Muscle of leg (tissue), 3 donors: ENCODE measurements at regions not wholly inside any gene's neighbourhood (a gene's known extent, or its start where the extent isn't known, plus 50 kb on each side); places are given as distances from the start of the nearest gene placed in this dataset.

Experiments used
- DNase-seq: peaks from one replicate; pipeline ENCODE4 v3.0.0; 2013
- H3K27ac ChIP-seq: one replicate; pipeline ENCODE4 v1.5.1; 2013; ENCODE audit warnings: mild to moderate bottlenecking, low read length, control low read depth
- H3K27me3 ChIP-seq: one replicate; pipeline ENCODE4 v1.6.1; 2013; ENCODE audit warnings: low read length; ENCODE audit not compliant: control insufficient read depth, insufficient read depth
- H3K36me3 ChIP-seq: one replicate; pipeline ENCODE4 v1.6.1; 2013; ENCODE audit warnings: low read length; ENCODE audit not compliant: control insufficient read depth, insufficient read depth
- H3K4me1 ChIP-seq: one replicate; pipeline ENCODE4 v1.6.1; 2013; ENCODE audit warnings: low read length; ENCODE audit not compliant: control insufficient read depth, insufficient read depth
- H3K4me3 ChIP-seq: one replicate; pipeline ENCODE4 v1.5.1; 2013; ENCODE audit warnings: low read length, control low read depth
- H3K9me3 ChIP-seq: replicated peaks from 2 replicates; pipeline ENCODE4 v1.6.1; 2013; ENCODE audit warnings: low read depth, low read length; ENCODE audit not compliant: control insufficient read depth
- WGBS: methylation state at CpG from one replicate; pipeline ENCODE4 v1.1.5; 2013; ENCODE audit warnings: missing lambda C conversion rate; ENCODE audit not compliant: insufficient coverage; 5-methylcytosine and 5-hydroxymethylcytosine counted together

DNA sequence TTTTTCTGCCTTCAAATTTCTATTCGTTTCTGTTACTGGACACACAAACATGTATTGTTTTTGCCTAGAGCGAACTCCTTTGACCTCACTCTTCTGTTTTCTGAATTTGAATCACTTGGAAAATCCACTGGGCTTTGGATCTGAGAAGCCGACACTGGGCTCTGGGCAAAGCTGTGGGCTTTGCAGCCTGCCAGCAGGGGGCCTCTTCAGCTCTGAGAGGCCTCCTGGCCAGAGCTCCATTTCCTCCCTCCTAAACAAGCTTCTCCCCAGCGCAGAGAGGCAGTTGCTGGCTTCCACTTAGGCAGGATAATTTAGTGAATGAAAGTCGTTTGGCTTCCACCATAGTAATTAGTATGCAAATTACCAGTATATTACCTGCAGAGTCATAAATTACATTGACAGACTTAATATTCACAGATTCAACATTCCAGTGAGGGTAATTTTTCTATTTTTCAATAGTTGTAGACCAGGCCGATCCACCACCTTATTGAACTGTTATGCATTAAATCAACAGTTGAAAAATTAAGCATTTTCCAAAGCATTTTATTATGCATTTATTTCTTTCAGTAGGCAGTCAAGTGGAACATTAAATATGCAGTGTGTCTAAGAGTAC lies 104.0 kb upstream of the ZNF366 start:
- Histone ChIP-seq H3K27me3 (no peaks in the 10 kb centered on the region), H3K27ac (no peak overlapping the region), H3K4me3 (no peak overlapping the region), H3K9me3 (no peaks in the 10 kb centered on the region), H3K4me1 (peaks cover 19% of the 10 kb centered on the region), H3K36me3 (no peaks in the 10 kb centered on the region)
- 18% methylated on average over 2 of the region's 6 CpGs for WGBS
- peak; percentile 81 for DNase-seq

DNA sequence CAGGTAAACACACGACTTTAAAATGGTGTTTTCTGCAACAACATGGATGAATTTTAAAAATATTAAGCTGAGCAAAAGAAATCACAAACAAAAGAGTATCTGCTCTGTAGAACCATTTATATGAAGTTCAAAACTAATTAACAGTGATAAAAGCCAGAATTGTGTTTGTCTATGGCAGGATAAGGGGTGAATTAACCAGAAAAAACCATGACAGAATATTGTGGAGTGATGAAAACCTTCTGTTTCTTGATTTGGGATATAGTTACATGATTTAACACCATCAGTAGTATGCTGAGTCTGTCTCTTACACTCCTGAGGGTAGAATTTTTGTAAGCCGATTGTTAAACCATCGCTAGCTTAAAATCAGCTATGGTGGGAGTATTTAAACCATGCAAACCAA lies 101.7 kb upstream of the ZNF366 start:
- no peak for DNase-seq
- no CpG with 5 or more reads among the region's 3 CpGs for WGBS

DNA sequence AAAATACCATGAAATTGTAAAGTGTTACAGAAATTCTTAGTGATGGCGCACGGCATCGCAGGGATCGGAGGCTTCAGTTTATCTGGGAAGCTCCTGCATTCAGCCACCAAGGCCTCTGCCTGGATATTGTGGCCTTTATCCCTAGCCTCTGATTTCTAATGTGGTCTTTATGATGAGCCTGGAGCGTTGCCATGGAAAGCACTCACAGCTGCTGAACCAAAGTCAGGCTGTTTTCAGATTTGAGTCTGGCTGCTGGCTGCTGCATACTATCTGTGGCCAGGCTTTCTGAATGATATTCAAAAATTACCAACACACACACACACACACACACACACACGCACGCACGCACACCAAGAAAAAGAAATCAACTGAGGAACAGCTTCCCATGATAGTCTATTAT lies 101.1 kb upstream of the ZNF366 start:
- peak; percentile 96 for DNase-seq
- no peaks in the 10 kb centered on the region for H3K9me3 ChIP-seq
- no peaks in the 10 kb centered on the region for H3K27me3 ChIP-seq
- no peak overlapping the region for H3K4me3 ChIP-seq
- H3K36me3 ChIP-seq, result no peaks in the 10 kb centered on the region
- H3K27ac ChIP-seq, result peak overlapping the region; percentile 32
- peaks cover 30% of the 10 kb centered on the region for H3K4me1 ChIP-seq
- WGBS, result 40% methylated on average over 3 of the region's 8 CpGs

More for the DNA sequence above, 101.7 kb upstream of the ZNF366 start:
- no peak overlapping the region for H3K27ac ChIP-seq
- H3K4me1 ChIP-seq, result peaks cover 29% of the 10 kb centered on the region
- no peaks in the 10 kb centered on the region for H3K27me3 ChIP-seq
- no peaks in the 10 kb centered on the region for H3K9me3 ChIP-seq
- no peak overlapping the region for H3K4me3 ChIP-seq
- H3K36me3 ChIP-seq, result no peaks in the 10 kb centered on the region

DNA sequence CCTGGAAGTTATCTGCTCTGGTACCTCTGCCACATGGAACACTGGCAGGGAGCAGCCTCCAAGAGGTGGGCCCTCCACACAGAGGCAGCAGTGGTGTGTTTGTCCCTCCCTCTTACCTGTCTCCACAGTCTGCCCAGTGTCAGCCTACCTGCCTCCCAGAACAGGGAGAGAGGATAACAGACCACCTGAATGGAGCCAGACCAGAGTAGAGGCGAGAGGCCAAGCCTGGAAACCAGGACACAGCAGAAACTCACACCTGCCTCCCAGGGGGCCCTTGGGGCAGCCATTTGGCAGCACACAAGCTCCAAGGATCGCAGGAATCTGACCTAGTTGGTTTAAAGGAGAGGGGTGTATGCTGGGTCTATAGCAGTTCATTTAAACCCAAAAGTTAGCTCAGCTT lies 100.2 kb upstream of the ZNF366 start:
- 100% methylated on average over 1 of the region's 2 CpGs for WGBS
- H3K36me3 ChIP-seq, result no peaks in the 10 kb centered on the region
- no peak overlapping the region for H3K27ac ChIP-seq
- H3K4me1 ChIP-seq, result peaks cover 33% of the 10 kb centered on the region
- DNase-seq, result no peak
- no peaks in the 10 kb centered on the region for H3K27me3 ChIP-seq
- H3K9me3 ChIP-seq, result no peaks in the 10 kb centered on the region
- no peak overlapping the region for H3K4me3 ChIP-seq

DNA sequence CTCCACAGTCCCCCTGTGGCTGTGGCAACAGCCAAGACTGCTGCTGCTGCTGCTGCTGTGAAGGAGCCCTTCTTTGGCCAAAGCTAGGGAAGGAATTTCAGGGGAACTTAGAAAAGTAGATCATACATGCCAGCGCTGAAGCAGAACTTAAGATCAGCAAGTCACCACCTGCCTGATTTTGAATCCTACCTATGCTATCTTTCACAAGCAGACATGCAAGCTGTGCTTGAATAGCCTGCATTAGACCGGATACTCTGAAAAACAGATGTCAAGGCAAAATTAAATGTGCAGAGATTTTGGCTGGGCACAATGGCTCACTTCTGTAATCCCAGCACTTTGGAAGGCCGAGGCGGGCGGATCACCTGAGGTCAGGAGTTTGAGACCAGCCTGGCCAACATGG lies 99.3 kb upstream of the ZNF366 start:
- no peaks in the 10 kb centered on the region for H3K36me3 ChIP-seq
- 100% methylated on average over 1 of the region's 5 CpGs for WGBS
- H3K4me1 ChIP-seq, result peaks cover 33% of the 10 kb centered on the region
- no peak for DNase-seq
- no peak overlapping the region for H3K27ac ChIP-seq
- H3K27me3 ChIP-seq, result no peaks in the 10 kb centered on the region
- H3K9me3 ChIP-seq, result no peaks in the 10 kb centered on the region
- H3K4me3 ChIP-seq, result no peak overlapping the region

DNA sequence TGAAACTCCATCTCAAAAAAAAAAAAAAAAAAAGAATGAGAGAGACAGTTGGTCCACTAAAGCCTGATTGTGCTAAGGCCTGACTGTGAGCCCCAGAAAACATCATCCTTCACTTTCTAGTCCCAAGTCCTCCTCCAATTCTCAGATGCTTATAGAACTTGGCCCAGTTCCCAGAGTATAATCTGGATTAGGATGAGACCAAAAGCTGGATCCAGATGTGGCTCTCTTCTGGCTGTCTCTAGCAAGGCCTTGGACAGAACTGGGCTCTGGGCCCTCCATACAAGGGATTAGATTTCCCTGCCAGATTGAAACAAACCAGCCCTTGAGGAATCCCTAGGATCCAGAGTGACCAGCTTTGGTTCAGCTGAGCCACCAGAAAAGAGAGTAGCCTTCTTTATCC lies 98.4 kb upstream of the ZNF366 start:
- Histone ChIP-seq H3K27ac (no peak overlapping the region), H3K36me3 (no peaks in the 10 kb centered on the region), H3K9me3 (no peaks in the 10 kb centered on the region), H3K4me1 (peaks cover 30% of the 10 kb centered on the region), H3K27me3 (no peaks in the 10 kb centered on the region), H3K4me3 (no peak overlapping the region)
- peak; percentile 88 for DNase-seq

DNA sequence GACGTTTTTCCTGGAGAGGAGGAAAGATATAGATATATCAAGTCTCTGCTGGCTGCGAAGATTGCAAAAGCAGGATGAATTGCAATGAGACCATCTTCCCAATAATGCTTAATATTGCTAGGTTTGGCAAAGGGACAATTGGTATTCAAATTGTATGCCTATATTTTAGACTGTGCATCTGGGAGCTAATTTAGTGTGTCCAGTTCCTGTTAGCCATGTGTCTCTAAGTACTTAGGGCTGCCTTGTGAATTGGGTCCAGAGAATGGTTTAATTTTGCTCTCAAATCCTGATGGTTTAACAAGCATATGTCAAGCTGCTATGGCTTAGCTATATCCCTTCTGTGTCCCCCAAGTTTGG lies 97.6 kb upstream of the ZNF366 start:
- WGBS, result no CpG with 5 or more reads among the region's 2 CpGs
- no peaks in the 10 kb centered on the region for H3K36me3 ChIP-seq
- H3K4me3 ChIP-seq, result no peak overlapping the region
- H3K9me3 ChIP-seq, result no peaks in the 10 kb centered on the region
- peaks cover 30% of the 10 kb centered on the region for H3K4me1 ChIP-seq
- DNase-seq, result no peak
- no peak overlapping the region for H3K27ac ChIP-seq
- H3K27me3 ChIP-seq, result no peaks in the 10 kb centered on the region

DNA sequence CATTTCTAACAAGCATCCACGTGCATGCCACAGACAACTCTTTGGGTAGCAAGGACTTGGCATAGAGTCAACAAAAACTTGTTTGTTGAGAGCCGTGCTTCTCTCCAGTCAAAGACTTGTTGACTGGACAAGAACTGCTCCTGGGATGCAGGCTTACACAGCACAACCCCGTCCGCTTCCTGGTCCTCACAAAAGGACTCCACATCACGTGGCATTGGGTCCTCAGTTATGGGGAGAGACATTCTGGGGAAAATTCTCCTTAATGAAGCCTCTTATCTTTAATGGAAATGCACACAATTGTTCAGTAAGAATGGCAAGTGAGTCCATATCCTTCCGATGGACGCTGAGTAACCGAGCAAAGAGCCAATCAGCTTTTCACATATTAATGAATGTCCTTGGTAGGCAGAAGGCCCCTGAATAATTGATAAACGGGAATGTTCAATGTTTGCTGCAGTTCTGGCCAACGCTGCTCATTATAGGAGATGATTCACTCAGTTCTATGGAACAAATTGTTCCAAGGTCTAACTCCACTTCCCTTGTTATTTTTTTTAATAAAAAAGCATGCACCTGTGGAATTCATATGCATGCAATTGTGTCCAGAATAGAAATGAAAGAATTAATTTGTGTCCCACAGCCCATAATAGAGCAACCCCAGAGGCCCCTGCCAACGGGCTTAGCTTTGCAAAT lies 97.0 kb upstream of the ZNF366 start:
- H3K9me3 ChIP-seq, result peaks cover 1% of the 10 kb centered on the region
- peak; percentile 71 for DNase-seq
- H3K27me3 ChIP-seq, result no peaks in the 10 kb centered on the region

DNA sequence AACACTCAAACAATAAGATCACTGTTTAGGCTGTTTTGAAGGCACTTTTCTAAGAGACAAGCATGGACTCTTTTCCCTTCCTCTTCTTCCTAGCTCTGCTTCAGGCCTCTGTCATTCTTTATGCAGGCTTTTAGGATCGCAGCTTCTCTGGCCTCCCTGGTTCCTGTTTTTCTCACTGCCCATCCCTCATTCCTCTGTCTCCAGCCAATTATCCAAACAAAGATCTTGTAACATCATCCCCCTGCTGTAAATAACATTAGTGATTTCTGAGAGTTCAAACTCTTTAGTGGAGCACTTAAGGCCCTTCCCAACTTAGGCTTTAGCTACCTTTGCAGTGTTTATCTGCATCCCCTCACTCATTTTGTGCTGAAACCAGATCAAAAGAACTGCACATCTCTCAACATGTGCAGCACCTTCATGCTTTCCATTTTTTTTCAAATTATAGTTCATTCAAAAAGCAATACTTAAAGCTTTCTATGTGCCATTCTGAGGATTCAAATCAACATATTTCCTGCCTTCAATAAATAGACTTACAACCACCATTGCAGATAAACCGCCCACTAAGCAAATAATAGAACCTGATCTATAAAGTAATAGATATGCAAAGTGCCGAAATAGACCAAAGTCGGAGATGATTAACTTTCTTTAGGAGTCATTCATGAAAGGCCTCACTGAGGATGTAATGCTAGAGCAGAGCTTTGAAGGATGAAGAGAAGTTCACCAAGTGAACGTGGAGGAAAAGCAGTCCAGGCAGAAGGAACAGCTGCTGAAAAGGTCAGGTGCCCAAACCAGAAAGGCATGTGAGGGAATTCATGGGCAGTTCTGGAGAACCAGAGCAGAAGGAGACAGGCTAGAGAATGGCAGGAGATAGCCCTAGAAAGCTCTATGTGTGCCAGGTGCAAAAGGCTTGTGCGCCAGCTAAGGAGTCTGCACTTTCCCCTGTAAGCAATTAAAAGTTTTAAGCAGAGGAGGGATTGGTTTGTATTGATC lies 95.8 kb upstream of the ZNF366 start:
- H3K36me3 ChIP-seq, result no peaks in the 10 kb centered on the region

More for the DNA sequence above, 97.0 kb upstream of the ZNF366 start:
- Histone ChIP-seq H3K36me3 (no peaks in the 10 kb centered on the region), H3K27ac (no peak overlapping the region), H3K4me1 (peaks cover 30% of the 10 kb centered on the region), H3K4me3 (no peak overlapping the region)
- WGBS, result 89% methylated on average over 1 of the region's 11 CpGs

DNA sequence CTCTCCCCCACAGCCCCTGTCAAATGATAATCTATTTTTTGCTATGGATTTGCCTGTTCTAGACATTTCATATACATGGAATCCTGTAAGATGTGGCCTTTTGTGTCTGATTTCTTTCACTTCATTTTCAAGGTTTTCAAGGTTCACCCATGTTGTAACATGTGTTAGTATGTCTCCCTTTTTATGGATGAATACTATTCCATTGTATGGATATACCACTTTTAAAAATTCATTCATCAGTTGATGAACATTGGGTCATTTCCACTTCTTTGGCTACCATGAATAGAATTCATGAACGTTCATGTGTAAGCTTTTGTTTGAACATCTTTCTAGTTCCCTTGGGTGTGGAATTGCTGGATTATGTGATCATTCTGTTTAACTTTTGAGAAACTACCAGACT lies 94.7 kb upstream of the ZNF366 start:
- WGBS, result no CpG with 5 or more reads among the region's 1 CpG

More for the DNA sequence above, 95.8 kb upstream of the ZNF366 start:
- H3K4me3 ChIP-seq, result no peak overlapping the region
- no peak overlapping the region for H3K27ac ChIP-seq
- 83% methylated on average over 5 of the region's 6 CpGs for WGBS
- peaks cover 3% of the 10 kb centered on the region for H3K9me3 ChIP-seq
- H3K27me3 ChIP-seq, result no peaks in the 10 kb centered on the region
- no peak for DNase-seq
- peaks cover 26% of the 10 kb centered on the region for H3K4me1 ChIP-seq

More for the DNA sequence above, 94.7 kb upstream of the ZNF366 start:
- peaks cover 3% of the 10 kb centered on the region for H3K9me3 ChIP-seq
- no peaks in the 10 kb centered on the region for H3K27me3 ChIP-seq
- no peak overlapping the region for H3K4me3 ChIP-seq
- no peak for DNase-seq
- peaks cover 21% of the 10 kb centered on the region for H3K4me1 ChIP-seq
- no peak overlapping the region for H3K27ac ChIP-seq
- no peaks in the 10 kb centered on the region for H3K36me3 ChIP-seq
